Astrocyte (in vitro differentiated cells and primary cell): ENCODE measurements at regions not wholly inside any gene's neighbourhood (a gene's known extent, or its start where the extent isn't known, plus 50 kb on each side); places are given as distances from the start of the nearest gene placed in this dataset.
"Not testable (repeated sequence)": the region's sequence is repeated elsewhere in the genome, so short reads cannot be mapped to it uniquely, and the experiment has no call there.

Experiments used
- EZH2 ChIP-seq: IDR thresholded peaks from 2 replicates; pipeline ENCODE4 v1.6.1; 2012; ENCODE audit warnings: mild to moderate bottlenecking, low read length, inconsistent platforms; ENCODE audit not compliant: insufficient read depth
- TF ChIP-seq, protein P1 (sequence below): IDR thresholded peaks from 2 replicates; pipeline ENCODE4 v1.5.1; 2011; ENCODE audit warnings: low read depth, mild to moderate bottlenecking, inconsistent platforms, low read length, moderate library complexity; ENCODE audit not compliant: insufficient read depth

DNA sequence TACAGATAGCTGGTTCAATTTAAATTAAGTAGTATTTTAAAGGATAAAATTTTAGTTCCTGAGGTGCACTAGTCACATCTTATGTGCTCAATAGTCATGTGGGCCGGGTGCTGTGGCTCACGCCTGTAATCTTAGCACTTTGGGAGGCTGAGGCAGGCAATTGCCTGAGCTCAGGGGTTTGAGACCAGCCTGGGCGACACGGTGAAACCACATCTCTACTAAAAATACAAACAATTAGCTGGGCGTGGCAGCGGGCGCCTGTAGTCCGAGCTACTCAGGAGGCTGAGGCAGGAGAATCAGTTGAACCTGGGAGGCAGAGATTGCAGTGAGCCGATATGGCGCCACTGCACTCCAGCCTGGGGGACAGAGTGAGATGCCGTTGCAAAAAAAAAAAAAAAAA lies 219.9 kb upstream of the HHIP start:
- TF ChIP-seq, protein P1, sequence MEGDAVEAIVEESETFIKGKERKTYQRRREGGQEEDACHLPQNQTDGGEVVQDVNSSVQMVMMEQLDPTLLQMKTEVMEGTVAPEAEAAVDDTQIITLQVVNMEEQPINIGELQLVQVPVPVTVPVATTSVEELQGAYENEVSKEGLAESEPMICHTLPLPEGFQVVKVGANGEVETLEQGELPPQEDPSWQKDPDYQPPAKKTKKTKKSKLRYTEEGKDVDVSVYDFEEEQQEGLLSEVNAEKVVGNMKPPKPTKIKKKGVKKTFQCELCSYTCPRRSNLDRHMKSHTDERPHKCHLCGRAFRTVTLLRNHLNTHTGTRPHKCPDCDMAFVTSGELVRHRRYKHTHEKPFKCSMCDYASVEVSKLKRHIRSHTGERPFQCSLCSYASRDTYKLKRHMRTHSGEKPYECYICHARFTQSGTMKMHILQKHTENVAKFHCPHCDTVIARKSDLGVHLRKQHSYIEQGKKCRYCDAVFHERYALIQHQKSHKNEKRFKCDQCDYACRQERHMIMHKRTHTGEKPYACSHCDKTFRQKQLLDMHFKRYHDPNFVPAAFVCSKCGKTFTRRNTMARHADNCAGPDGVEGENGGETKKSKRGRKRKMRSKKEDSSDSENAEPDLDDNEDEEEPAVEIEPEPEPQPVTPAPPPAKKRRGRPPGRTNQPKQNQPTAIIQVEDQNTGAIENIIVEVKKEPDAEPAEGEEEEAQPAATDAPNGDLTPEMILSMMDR, result not testable (repeated sequence)
- TF ChIP-seq EZH2, result not testable (repeated sequence)
